ENCODE measurements at regions not wholly inside any gene's neighbourhood (a gene's known extent, or its start where the extent isn't known, plus 50 kb on each side); places are given as distances from the start of the nearest gene placed in this dataset.

DNA sequence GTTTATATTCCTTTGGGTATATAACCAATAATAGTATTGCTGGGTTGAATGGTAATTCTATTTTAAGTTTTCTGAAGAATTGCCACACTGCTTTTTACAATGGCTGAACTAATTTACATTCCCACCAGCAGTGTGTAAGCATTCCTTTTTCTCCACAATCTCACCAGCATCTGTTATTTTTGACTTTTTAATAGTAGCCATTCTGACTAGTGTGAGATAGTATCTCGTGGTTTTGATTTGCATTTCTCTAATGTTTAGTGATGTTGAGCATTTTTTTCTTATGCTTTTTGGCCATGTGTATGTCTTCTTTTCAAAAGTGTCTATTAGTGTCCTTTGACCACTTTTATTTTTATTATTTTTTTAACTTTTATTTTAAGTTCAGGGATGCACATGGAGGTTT, 275.3 kb downstream of the METTL15 start:
- TF ChIP-seq, protein P1, sequence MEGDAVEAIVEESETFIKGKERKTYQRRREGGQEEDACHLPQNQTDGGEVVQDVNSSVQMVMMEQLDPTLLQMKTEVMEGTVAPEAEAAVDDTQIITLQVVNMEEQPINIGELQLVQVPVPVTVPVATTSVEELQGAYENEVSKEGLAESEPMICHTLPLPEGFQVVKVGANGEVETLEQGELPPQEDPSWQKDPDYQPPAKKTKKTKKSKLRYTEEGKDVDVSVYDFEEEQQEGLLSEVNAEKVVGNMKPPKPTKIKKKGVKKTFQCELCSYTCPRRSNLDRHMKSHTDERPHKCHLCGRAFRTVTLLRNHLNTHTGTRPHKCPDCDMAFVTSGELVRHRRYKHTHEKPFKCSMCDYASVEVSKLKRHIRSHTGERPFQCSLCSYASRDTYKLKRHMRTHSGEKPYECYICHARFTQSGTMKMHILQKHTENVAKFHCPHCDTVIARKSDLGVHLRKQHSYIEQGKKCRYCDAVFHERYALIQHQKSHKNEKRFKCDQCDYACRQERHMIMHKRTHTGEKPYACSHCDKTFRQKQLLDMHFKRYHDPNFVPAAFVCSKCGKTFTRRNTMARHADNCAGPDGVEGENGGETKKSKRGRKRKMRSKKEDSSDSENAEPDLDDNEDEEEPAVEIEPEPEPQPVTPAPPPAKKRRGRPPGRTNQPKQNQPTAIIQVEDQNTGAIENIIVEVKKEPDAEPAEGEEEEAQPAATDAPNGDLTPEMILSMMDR (conservative IDR thresholded peaks at IDR 0.05; ENCODE audit: low read length), result no peak
- no peak for TF ChIP-seq EZH2phosphoT487 (IDR thresholded peaks at IDR 0.05; ENCODE audit: borderline replicate concordance)

Measured in Loucy (cell line).